Fibroblast of mammary gland (primary cell): ENCODE measurements at regions not wholly inside any gene's neighbourhood (a gene's known extent, or its start where the extent isn't known, plus 50 kb on each side); places are given as distances from the start of the nearest gene placed in this dataset.

Experiments used
- DNase-seq: peaks from one replicate; pipeline ENCODE4 v3.0.0-alpha.2; 2010; ENCODE audit warnings: low read depth
- H3K4me3 ChIP-seq: 2 replicates; pipeline ENCODE4 v1.5.1; 2011; ENCODE audit warnings: low read depth, mild to moderate bottlenecking, low read length, moderate library complexity; ENCODE audit not compliant: control insufficient read depth
- CTCF ChIP-seq: conservative IDR thresholded peaks from 2 replicates; pipeline ENCODE4 v1.5.1; 2011; ENCODE audit warnings: low read depth, low read length, inconsistent platforms; ENCODE audit not compliant: control insufficient read depth, insufficient read depth

GRCh38 chr11:12611352-12611751, 62.9 kb upstream of the TEAD1 start:
- H3K4me3 ChIP-seq = no peak overlapping the region
- no peak for TF ChIP-seq CTCF
- no peak for DNase-seq

GRCh38 chr11:12617632-12618031, 56.6 kb upstream of the TEAD1 start:
- no peak for TF ChIP-seq CTCF
- no peak overlapping the region for H3K4me3 ChIP-seq
- DNase-seq = no peak

DNA sequence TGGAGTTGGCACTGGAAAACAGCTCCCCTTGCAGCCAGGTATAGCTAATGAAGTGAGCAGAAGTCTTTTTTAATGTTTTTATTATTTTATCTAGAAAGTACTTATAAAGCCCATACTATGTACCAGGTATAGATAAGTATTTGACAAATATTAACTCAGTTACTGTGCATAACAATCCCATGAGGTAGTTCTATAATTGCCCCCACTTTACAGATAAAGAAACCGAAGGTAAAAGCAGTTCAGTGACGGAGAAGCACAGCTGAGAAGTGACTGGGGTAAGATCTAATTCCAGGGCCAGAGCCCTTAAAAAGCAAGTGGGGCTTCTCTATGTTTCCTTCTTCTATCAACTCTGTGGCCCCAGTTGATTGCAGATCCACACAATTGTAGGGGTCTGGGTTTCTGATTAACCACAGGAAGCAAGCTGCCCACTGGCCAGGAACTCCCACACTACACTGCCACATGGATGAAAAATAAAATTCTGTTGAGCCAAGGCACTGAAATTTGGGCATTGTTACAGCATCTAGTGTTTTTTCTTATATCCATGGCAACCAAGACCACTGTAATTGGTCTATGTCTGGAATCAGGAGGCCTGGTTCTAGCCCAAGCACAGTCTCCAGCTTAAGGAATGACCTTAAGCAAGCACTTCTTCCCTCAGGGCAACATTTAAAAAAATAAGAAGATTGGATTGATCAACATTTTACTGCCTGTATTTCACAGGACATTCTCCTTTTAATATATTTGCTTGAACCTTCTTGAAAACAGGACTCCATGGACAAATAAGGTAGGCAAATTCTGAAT, 55.3 kb upstream of the TEAD1 start:
- DNase-seq = no peak
- TF ChIP-seq CTCF = no peak
- no peak overlapping the region for H3K4me3 ChIP-seq

DNA sequence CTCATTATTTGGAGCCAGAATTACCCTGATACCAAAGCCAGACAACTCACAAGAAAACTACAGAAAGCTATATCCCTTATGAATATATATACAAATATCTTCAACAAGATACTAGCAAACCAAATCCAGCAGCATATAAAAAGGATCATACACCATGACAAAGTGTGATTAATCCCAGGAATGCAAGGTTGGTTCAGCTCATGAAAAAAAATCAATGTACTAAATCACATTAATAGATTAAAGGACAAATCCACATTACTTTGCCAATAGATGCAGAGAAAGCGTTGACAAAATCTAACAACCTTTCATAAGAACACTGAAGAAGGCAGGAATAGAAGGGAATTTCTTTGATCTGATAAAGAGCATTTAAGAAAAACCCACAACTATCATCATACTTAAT, 50.4 kb upstream of the TEAD1 start:
- no peak for DNase-seq
- no peak for TF ChIP-seq CTCF

More for the DNA sequence above, 50.4 kb upstream of the TEAD1 start:
- no peak overlapping the region for H3K4me3 ChIP-seq
